ENCODE measurements at regions not wholly inside any gene's neighbourhood (a gene's known extent, or its start where the extent isn't known, plus 50 kb on each side); places are given as distances from the start of the nearest gene placed in this dataset.

DNA sequence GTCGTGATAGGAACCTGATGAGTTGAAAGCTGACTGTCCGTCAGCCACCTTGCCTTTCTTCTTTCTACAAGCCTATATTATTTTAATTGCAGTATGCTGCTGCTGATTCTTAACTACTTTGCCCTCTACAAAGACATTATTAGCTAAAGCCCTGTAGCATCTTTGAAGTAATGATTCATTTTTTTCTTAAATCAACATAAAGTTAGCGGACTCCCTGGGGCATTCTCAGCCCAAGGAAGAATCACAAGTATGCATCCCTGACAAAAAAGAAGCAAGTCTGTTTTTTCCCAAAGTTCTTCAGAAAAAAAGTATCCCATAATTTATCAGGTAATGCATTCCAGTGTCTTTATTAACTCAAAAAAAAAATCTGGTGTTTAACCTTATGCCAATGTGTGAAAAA lies 69.5 kb upstream of the TAS2R1 start:
- TF ChIP-seq, protein P1, sequence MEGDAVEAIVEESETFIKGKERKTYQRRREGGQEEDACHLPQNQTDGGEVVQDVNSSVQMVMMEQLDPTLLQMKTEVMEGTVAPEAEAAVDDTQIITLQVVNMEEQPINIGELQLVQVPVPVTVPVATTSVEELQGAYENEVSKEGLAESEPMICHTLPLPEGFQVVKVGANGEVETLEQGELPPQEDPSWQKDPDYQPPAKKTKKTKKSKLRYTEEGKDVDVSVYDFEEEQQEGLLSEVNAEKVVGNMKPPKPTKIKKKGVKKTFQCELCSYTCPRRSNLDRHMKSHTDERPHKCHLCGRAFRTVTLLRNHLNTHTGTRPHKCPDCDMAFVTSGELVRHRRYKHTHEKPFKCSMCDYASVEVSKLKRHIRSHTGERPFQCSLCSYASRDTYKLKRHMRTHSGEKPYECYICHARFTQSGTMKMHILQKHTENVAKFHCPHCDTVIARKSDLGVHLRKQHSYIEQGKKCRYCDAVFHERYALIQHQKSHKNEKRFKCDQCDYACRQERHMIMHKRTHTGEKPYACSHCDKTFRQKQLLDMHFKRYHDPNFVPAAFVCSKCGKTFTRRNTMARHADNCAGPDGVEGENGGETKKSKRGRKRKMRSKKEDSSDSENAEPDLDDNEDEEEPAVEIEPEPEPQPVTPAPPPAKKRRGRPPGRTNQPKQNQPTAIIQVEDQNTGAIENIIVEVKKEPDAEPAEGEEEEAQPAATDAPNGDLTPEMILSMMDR (IDR thresholded peaks at IDR 0.05): no peak
- TF ChIP-seq POLR2A (IDR thresholded peaks at IDR 0.05): no peak
- no peak for TF ChIP-seq EP300 (IDR thresholded peaks at IDR 0.05)
